ENCODE measurements at regions not wholly inside any gene's neighbourhood (a gene's known extent, or its start where the extent isn't known, plus 50 kb on each side); places are given as distances from the start of the nearest gene placed in this dataset.

GRCh38 chr11:36928621-36929020, 330.6 kb upstream of the RAG2 start:
- no peak for DNase-seq (ENCODE audit: low read depth)

DNA sequence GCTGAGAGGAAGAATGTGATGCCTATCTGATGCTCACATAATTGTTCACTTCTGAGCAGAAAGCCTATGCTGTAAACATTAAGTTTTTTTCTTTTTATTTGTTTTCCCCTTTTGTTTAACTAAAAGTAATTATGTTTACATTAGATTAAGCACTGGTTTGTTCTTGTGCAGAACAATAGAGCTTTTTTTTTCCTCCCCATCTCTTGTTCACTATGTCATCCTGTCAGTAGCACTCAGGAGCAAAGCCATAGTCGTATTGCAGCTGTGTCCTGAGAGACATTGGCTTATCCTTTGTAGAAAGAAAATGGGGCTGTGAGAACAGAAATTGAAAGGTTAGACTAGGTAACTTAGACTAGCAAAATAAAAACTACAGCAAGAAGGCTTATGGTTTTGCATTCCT, 301.8 kb upstream of the RAG2 start:
- DNase-seq (ENCODE audit: low read depth), result no peak
- H3K4me3 ChIP-seq (ENCODE audit: low read depth, low read length), result no peak overlapping the region

More at GRCh38 chr11:36928621-36929020, 330.6 kb upstream of the RAG2 start:
- no peak overlapping the region for H3K4me3 ChIP-seq (ENCODE audit: low read depth, low read length)

GRCh38 chr11:36890841-36891240, 292.8 kb upstream of the RAG2 start:
- DNase-seq (ENCODE audit: low read depth), result no peak
- H3K4me3 ChIP-seq (ENCODE audit: low read depth, low read length), result no peak overlapping the region

- no peak overlapping the region for H3K4me3 ChIP-seq (ENCODE audit: low read depth, low read length)
- no peak for DNase-seq (ENCODE audit: low read depth)
These were observed 292.2 kb upstream of the RAG2 start for GRCh38 chr11:36890121-36890679.

- no peak for DNase-seq (ENCODE audit: low read depth)
- no peak overlapping the region for H3K4me3 ChIP-seq (ENCODE audit: low read depth, low read length)
These were observed 287.1 kb upstream of the RAG2 start for GRCh38 chr11:36885154-36885553.

DNA sequence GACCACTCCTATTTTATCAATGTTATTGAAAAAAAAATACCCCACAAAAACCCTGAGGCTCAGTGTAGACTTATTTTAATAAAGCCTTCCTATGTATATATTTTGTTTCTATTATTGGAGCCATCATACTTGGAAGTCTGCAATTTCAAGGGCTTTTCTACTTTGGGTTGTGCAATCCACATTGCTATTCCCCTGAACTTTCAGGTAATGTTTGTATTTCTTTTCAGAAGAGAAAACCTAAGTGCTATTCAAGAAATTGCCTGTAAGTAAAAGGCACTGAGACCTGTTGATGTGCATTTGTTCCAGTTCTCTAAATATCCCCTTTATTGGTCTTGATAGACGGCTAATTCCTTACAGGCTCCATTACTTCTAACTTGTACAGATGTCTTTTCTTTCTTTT, 280.7 kb upstream of the RAG2 start:
- DNase-seq (ENCODE audit: low read depth), result no peak
- H3K4me3 ChIP-seq (ENCODE audit: low read depth, low read length), result no peak overlapping the region

GRCh38 chr11:36877149-36877548, 279.1 kb upstream of the RAG2 start:
- no peak for DNase-seq (ENCODE audit: low read depth)
- no peak overlapping the region for H3K4me3 ChIP-seq (ENCODE audit: low read depth, low read length)

DNA sequence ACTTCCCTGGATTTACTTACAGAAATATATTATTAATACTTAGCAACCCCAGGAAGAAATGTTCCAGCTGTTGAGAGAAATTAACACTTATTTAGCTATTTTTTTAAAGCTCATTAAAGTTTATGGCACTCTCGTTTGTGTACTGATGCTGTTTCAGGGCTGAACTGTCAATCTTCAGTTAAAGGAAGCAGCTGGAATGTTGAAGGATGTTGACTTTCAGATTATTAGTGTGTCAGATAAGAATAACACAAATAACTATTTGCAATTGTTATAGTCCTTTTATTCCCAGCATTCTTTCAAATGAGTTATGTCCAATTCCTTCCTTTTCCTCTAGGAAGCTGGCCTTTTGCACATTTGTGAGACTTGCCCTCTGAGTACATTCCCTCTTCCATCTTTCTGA, 278.2 kb upstream of the RAG2 start:
- no peak for DNase-seq (ENCODE audit: low read depth)
- no peak overlapping the region for H3K4me3 ChIP-seq (ENCODE audit: low read depth, low read length)

GRCh38 chr11:36874291-36874690, 276.3 kb upstream of the RAG2 start:
- no peak overlapping the region for H3K4me3 ChIP-seq (ENCODE audit: low read depth, low read length)
- DNase-seq (ENCODE audit: low read depth), result no peak

GRCh38 chr11:36870361-36870760, 272.3 kb upstream of the RAG2 start:
- DNase-seq (ENCODE audit: low read depth), result no peak
- no peak overlapping the region for H3K4me3 ChIP-seq (ENCODE audit: low read depth, low read length)

- H3K4me3 ChIP-seq (ENCODE audit: low read depth, low read length), result no peak overlapping the region
- no peak for DNase-seq (ENCODE audit: low read depth)
These were observed 270.3 kb upstream of the RAG2 start for GRCh38 chr11:36868380-36868779.

- H3K4me3 ChIP-seq (ENCODE audit: low read depth, low read length), result no peak overlapping the region
- no peak for DNase-seq (ENCODE audit: low read depth)
These were observed 267.8 kb upstream of the RAG2 start for GRCh38 chr11:36865846-36866245.

- no peak for DNase-seq (ENCODE audit: low read depth)
- no peak overlapping the region for H3K4me3 ChIP-seq (ENCODE audit: low read depth, low read length)
These were observed 256.8 kb upstream of the RAG2 start for GRCh38 chr11:36854875-36855274.

DNA sequence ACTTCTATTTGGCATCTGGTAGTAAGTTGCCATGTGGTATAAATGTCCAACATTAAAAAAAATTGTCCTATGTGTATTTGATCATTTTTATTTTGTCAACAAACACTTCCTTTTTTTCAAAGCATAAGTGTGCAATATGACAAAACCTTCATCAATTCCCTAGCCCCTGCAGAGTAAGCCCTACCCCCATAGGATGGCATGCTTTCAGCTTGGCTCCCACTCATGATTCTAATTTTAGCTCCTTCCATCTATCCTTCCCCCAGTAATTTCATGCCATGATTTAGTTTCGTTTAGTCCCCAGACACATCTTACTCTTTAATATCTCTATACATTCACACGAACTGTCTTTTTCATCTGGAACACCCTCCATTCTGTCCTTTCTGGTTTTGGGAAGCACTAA, 250.6 kb upstream of the RAG2 start:
- H3K4me3 ChIP-seq (ENCODE audit: low read depth, low read length), result no peak overlapping the region

GRCh38 chr11:36840378-36840777, 242.3 kb upstream of the RAG2 start:
- DNase-seq (ENCODE audit: low read depth), result no peak
- H3K4me3 ChIP-seq (ENCODE audit: low read depth, low read length), result no peak overlapping the region

More for the DNA sequence above, 250.6 kb upstream of the RAG2 start:
- no peak for DNase-seq (ENCODE audit: low read depth)

DNA sequence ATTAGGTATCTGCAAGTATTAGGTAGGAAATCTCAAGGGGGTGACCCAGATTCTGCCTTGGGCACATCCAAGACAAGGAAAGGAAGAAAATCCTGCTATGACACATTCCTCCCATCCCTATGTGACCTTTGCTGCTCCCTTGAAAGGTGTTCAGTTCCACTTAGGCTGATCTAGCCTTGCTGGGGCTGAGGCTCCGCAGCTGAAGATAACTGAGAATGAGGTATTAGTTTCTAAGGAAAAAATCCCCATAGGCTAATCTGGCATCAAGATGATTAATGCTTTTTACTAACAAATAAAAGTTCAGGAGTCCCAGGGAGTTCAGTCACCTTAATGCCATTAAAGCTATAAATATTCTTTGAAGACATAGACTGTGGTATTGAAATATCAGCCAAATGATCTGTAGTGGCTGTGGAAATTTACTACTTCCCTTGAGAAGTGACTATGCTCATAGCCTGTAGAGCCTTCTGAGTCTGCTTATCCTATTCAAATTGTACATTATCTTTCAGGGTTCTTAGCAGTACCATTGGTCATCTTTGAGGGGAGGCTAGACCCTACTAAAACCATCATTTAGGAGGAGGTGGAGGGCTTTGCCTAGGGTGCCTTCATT, 239.9 kb upstream of the RAG2 start:
- no peak for DNase-seq (ENCODE audit: low read depth)
- H3K4me3 ChIP-seq (ENCODE audit: low read depth, low read length), result no peak overlapping the region

- no peak overlapping the region for H3K4me3 ChIP-seq (ENCODE audit: low read depth, low read length)
These were observed 227.2 kb upstream of the RAG2 start for GRCh38 chr11:36825251-36825650.

GRCh38 chr11:36824349-36824748, 226.3 kb upstream of the RAG2 start:
- no peak overlapping the region for H3K4me3 ChIP-seq (ENCODE audit: low read depth, low read length)
- DNase-seq (ENCODE audit: low read depth), result no peak

More at GRCh38 chr11:36825251-36825650, 227.2 kb upstream of the RAG2 start:
- no peak for DNase-seq (ENCODE audit: low read depth)

GRCh38 chr11:36822829-36823228, 224.8 kb upstream of the RAG2 start:
- H3K4me3 ChIP-seq (ENCODE audit: low read depth, low read length), result no peak overlapping the region
- DNase-seq (ENCODE audit: low read depth), result no peak

GRCh38 chr11:36818410-36818809, 220.4 kb upstream of the RAG2 start:
- no peak for DNase-seq (ENCODE audit: low read depth)
- H3K4me3 ChIP-seq (ENCODE audit: low read depth, low read length), result no peak overlapping the region

GRCh38 chr11:36817336-36817965, 219.4 kb upstream of the RAG2 start:
- DNase-seq (ENCODE audit: low read depth), result no peak
- H3K4me3 ChIP-seq (ENCODE audit: low read depth, low read length), result no peak overlapping the region
